CD14-positive monocyte (primary cell): ENCODE measurements at regions not wholly inside any gene's neighbourhood (a gene's known extent, or its start where the extent isn't known, plus 50 kb on each side); places are given as distances from the start of the nearest gene placed in this dataset.

Experiments used
- DNase-seq, 3 donors: peaks; one replicate each; pipeline ENCODE4 v3.0.0-alpha.2; 2011 to 2022
- H2AFZ ChIP-seq: 2 replicates; pipeline ENCODE4 v1.6.0; 2012; ENCODE audit warnings: mild to moderate bottlenecking, low read depth, low read length, inconsistent platforms; ENCODE audit not compliant: insufficient read depth, poor library complexity, severe bottlenecking
- H3K27ac ChIP-seq, 2 donors: 1 replicate in 1 of 2; 2 replicates in 1 of 2; pipeline ENCODE4 v1.5.1; 2012 to 2013; ENCODE audit warnings: low read length in 2 of 2, control low read depth in 1 of 2, inconsistent platforms in 1 of 2, low read depth in 1 of 2, mild to moderate bottlenecking in 1 of 2
- H3K27me3 ChIP-seq, 2 donors: one replicate each; pipeline versions ENCODE4 v1.6.0 to v1.6.1; 2011 to 2013; ENCODE audit warnings: low read length in 2 of 2; ENCODE audit not compliant: control insufficient read depth in 2 of 2, insufficient read depth in 2 of 2
- H3K36me3 ChIP-seq, 2 donors: replicated peaks in 1 of 2; 1 replicate in 1 of 2; 2 replicates in 1 of 2; pipeline versions ENCODE4 v1.5.1 to v1.6.1; 2012 to 2013; ENCODE audit warnings: low read length in 2 of 2, control low read depth in 1 of 2, inconsistent platforms in 1 of 2, mild to moderate bottlenecking in 1 of 2; ENCODE audit not compliant: insufficient read depth in 2 of 2, control insufficient read depth in 1 of 2
- H3K4me1 ChIP-seq, 2 donors: 1 replicate in 1 of 2; 2 replicates in 1 of 2; pipeline versions ENCODE4 v1.5.1 to v1.6.1; 2012 to 2013; ENCODE audit warnings: low read length in 2 of 2, control low read depth in 1 of 2, inconsistent platforms in 1 of 2, mild to moderate bottlenecking in 1 of 2, moderate library complexity in 1 of 2; ENCODE audit not compliant: insufficient read depth in 2 of 2, control insufficient read depth in 1 of 2
- H3K4me2 ChIP-seq: replicated peaks from 2 replicates; pipeline ENCODE3; 2012; ENCODE audit warnings: low read length, moderate library complexity, mild to moderate bottlenecking; ENCODE audit not compliant: poor library complexity, severe bottlenecking; ENCODE audit errors: extremely low read depth
- H3K4me3 ChIP-seq, 3 experiments: fragments of 200-600 bp in 1 of 3; sonication (generic) in 1 of 3; replicated peaks in 1 of 3; 1 replicate in 2 of 3; 2 replicates in 1 of 3; pipeline ENCODE4 v1.5.1; 2011 to 2013; ENCODE audit warnings: low read length in 3 of 3, mild to moderate bottlenecking in 3 of 3, control low read depth in 2 of 3, low read depth in 2 of 3, inconsistent platforms in 1 of 3, moderate library complexity in 1 of 3
- H3K79me2 ChIP-seq: 2 replicates; pipeline ENCODE4 v1.6.0; 2012; ENCODE audit warnings: mild to moderate bottlenecking, control low read depth, inconsistent platforms, low read length, moderate library complexity; ENCODE audit not compliant: insufficient read depth
- H3K9ac ChIP-seq: 2 replicates; pipeline ENCODE4 v1.6.0; 2017; ENCODE audit warnings: low read length, mild to moderate bottlenecking; ENCODE audit not compliant: insufficient read depth, poor library complexity, severe bottlenecking
- H3K9me3 ChIP-seq, 2 donors: replicated peaks in 1 of 2; 1 replicate in 1 of 2; 2 replicates in 1 of 2; pipeline versions ENCODE4 v1.5.1 to v1.6.1; 2012 to 2013; ENCODE audit warnings: low read length in 2 of 2, control low read depth in 1 of 2; ENCODE audit not compliant: control insufficient read depth in 1 of 2, insufficient read depth in 1 of 2
- H4K20me1 ChIP-seq: 2 replicates; pipeline ENCODE4 v1.6.0; 2012; ENCODE audit warnings: mild to moderate bottlenecking, low read length, control low read depth, moderate library complexity; ENCODE audit not compliant: insufficient read depth
- H3K27ac Mint-ChIP-seq, 7 donors: one replicate each; pipeline ENCODE4 v1.8.0; 2020; ENCODE audit warnings: mild to moderate bottlenecking in 7 of 7, mixed read lengths in 7 of 7, moderate library complexity in 6 of 7, inconsistent platforms in 2 of 7
- H3K27me3 Mint-ChIP-seq, 3 donors: one replicate each; pipeline ENCODE4 v1.8.0; 2021 to 2022; ENCODE audit warnings: low read depth in 3 of 3, mild to moderate bottlenecking in 3 of 3, mixed read lengths in 3 of 3, moderate library complexity in 3 of 3, inconsistent platforms in 1 of 3
- H3K36me3 Mint-ChIP-seq, 2 donors: one replicate each; pipeline ENCODE4 v1.8.0; 2020; ENCODE audit warnings: mixed read lengths in 2 of 2, inconsistent platforms in 1 of 2, mild to moderate bottlenecking in 1 of 2
- H3K4me1 Mint-ChIP-seq: one replicate; pipeline ENCODE4 v1.8.0; 2020; ENCODE audit warnings: mild to moderate bottlenecking, mixed read lengths
- H3K4me3 Mint-ChIP-seq, 2 donors: one replicate each; pipeline ENCODE4 v1.8.0; 2020; ENCODE audit warnings: mild to moderate bottlenecking in 2 of 2, mixed read lengths in 2 of 2, moderate library complexity in 1 of 2
- H3K9me3 Mint-ChIP-seq, 7 donors: one replicate each; pipeline ENCODE4 v1.8.0; 2020 to 2022; ENCODE audit warnings: mixed read lengths in 7 of 7, mild to moderate bottlenecking in 6 of 7, moderate library complexity in 6 of 7, inconsistent platforms in 2 of 7
- WGBS: methylation state at CpG from one replicate; pipeline ENCODE4 v1.1.5; 2013; ENCODE audit warnings: missing lambda C conversion rate; ENCODE audit not compliant: insufficient coverage; 5-methylcytosine and 5-hydroxymethylcytosine counted together
- intact Hi-C, 2 donors: fragments of 100-400 bp; cut with micrococcal nuclease; formaldehyde crosslinking; loops; one replicate each; pipeline versions ENCODE4 v1.15.0 to v1.15.1; 2023
- TF ChIP-seq, protein P1 (sequence below): fragments of 200-600 bp; IDR thresholded peaks from one replicate; pipeline ENCODE4 v1.8.0; 2022; ENCODE audit warnings: antibody characterized with exemption, mild to moderate bottlenecking

DNA sequence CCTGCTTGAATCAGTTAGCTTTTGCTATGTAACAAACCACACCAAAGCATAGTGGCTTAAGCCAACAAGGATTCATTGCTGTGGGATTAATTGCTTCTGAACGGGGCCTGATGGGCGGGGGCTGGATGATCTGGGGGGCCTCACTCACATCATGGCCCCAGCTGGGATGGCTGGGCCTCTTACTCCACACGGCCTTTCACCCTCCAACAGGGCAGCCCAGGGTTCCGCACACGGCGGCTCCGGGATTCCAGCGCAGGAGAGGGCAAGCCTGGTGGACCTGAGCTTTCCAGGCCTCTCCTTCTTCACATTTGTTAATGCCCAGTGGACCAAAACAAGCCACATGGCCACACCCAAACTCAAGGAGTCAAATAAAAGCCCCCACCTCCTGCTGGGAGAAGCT is 86.3 kb upstream of the PHLPP1 start:
- H3K4me3 ChIP-seq = no peak overlapping the region
- H3K9me3 ChIP-seq = no peaks in the 10 kb centered on the region
- Mint-ChIP-seq H3K27me3 (peaks cover 0 to 4% (median 2%) of the 10 kb centered on the region in 3 donors), H3K27ac (no peak overlapping the region), H3K36me3 (no peaks in the 10 kb centered on the region), H3K4me3 (no peak overlapping the region), H3K9me3 (peaks cover 0 to 10% (median 4%) of the 10 kb centered on the region in 7 donors), H3K4me1 (no peaks in the 10 kb centered on the region)
- no peaks in the 10 kb centered on the region for H3K27me3 ChIP-seq
- no peaks in the 10 kb centered on the region for H4K20me1 ChIP-seq
- 100% methylated on average over 5 of the region's 8 CpGs for whole genome bisulfite sequencing
- H3K27ac ChIP-seq = no peak overlapping the region
- H3K4me2 ChIP-seq = no peak overlapping the region
- TF ChIP-seq, protein P1, sequence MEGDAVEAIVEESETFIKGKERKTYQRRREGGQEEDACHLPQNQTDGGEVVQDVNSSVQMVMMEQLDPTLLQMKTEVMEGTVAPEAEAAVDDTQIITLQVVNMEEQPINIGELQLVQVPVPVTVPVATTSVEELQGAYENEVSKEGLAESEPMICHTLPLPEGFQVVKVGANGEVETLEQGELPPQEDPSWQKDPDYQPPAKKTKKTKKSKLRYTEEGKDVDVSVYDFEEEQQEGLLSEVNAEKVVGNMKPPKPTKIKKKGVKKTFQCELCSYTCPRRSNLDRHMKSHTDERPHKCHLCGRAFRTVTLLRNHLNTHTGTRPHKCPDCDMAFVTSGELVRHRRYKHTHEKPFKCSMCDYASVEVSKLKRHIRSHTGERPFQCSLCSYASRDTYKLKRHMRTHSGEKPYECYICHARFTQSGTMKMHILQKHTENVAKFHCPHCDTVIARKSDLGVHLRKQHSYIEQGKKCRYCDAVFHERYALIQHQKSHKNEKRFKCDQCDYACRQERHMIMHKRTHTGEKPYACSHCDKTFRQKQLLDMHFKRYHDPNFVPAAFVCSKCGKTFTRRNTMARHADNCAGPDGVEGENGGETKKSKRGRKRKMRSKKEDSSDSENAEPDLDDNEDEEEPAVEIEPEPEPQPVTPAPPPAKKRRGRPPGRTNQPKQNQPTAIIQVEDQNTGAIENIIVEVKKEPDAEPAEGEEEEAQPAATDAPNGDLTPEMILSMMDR = no peak
- no peaks in the 10 kb centered on the region for H3K4me1 ChIP-seq
- no peaks in the 10 kb centered on the region for H3K36me3 ChIP-seq
- DNase-seq = no peak
- no peaks in the 10 kb centered on the region for H3K79me2 ChIP-seq
- no peak overlapping the region for H2AFZ ChIP-seq
- H3K9ac ChIP-seq = no peak overlapping the region
- intact Hi-C loops = no loop called here

GRCh38 chr18:62631173-62631572 is 84.2 kb upstream of the PHLPP1 start:
- no peak overlapping the region for H3K27ac ChIP-seq
- TF ChIP-seq, protein P1 = no peak
- H3K9me3 Mint-ChIP-seq = peaks cover 0 to 10% (median 4%) of the 10 kb centered on the region in 7 donors

More at GRCh38 chr18:62631173-62631572, 84.2 kb upstream of the PHLPP1 start:
- Histone ChIP-seq H2AFZ (no peak overlapping the region), H3K9me3 (no peaks in the 10 kb centered on the region), H3K9ac (no peak overlapping the region), H3K4me3 (no peak overlapping the region), H3K4me1 (no peaks in the 10 kb centered on the region), H4K20me1 (no peaks in the 10 kb centered on the region), H3K36me3 (no peaks in the 10 kb centered on the region), H3K27me3 (no peaks in the 10 kb centered on the region), H3K79me2 (no peaks in the 10 kb centered on the region), H3K4me2 (no peak overlapping the region)
- no peak for DNase-seq
- Mint-ChIP-seq H3K4me1 (no peaks in the 10 kb centered on the region), H3K4me3 (no peak overlapping the region), H3K27me3 (peaks cover 0 to 2% (median 2%) of the 10 kb centered on the region in 3 donors), H3K27ac (no peak overlapping the region), H3K36me3 (no peaks in the 10 kb centered on the region)
- whole genome bisulfite sequencing = no CpG with 5 or more reads among the region's 3 CpGs
- intact Hi-C loops = loop anchor here in 1 of 2 donors (10.0 kb wide), 1 partner anchor 354 kb away; no protein-coding TSS in a partner anchor
